GM18511 (cell line): ENCODE measurements at regions not wholly inside any gene's neighbourhood (a gene's known extent, or its start where the extent isn't known, plus 50 kb on each side); places are given as distances from the start of the nearest gene placed in this dataset.

Experiments
- ATAC-seq: cut with Tn5 transposase; IDR thresholded peaks from one replicate; pipeline ENCODE4 v1.9.1; 2021; ENCODE audit warnings: mild to moderate bottlenecking, moderate library complexity; ENCODE audit not compliant: unreplicated experiment

DNA sequence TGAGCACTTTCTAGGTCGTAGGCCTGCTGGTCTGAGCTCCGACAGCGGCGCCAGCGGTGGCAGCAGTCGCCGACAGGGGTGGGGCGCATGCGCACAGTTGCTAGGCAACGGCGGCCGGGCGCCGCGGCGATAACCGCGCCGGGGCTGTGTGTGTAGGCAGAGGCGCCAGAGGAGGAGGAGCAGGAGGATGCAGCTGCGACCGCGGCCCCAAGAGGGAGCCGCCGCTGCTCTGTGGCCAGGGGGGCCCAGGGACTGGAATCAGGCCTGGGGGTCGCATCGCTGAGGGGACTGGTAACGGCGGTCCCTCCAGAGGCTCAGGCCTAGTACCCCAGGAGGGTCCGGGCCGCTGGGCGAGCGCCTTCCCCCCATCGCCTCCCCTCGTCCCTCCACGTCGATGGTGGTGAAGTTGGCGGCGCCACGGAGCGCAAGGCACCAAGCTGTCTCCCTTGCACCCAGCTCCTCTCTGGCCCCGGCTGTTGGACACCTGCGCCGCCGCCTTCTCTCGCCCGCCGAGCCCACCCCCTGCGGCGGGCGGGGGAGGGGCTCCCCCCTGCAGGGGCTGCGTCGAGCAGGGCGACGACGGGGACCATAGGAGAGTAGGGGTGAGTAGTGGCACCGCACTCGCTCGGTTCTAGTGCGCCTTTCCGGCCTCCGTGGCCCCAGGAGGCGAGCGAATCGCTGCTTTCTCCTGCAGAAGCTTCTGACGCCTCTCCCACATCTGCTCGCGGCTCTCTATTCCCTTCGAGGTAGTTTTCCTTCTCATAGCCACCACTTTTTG is 58.6 kb upstream of the ZC4H2 start, which contains the start of gene ZC3H12B:
Gene ZC3H12B (plus strand): TSS at position 159 of the 778 bp plus-strand sequence.
- peak; percentile 94 for ATAC-seq

GRCh38 chrX:65034292-65034667 is 58.0 kb upstream of the ZC4H2 start:
- ATAC-seq = no peak
